ENCODE measurements at regions not wholly inside any gene's neighbourhood (a gene's known extent, or its start where the extent isn't known, plus 50 kb on each side); places are given as distances from the start of the nearest gene placed in this dataset.
A peak's percentile ranks its signal among the peaks of the same experiment; 100 is the strongest.

DNA sequence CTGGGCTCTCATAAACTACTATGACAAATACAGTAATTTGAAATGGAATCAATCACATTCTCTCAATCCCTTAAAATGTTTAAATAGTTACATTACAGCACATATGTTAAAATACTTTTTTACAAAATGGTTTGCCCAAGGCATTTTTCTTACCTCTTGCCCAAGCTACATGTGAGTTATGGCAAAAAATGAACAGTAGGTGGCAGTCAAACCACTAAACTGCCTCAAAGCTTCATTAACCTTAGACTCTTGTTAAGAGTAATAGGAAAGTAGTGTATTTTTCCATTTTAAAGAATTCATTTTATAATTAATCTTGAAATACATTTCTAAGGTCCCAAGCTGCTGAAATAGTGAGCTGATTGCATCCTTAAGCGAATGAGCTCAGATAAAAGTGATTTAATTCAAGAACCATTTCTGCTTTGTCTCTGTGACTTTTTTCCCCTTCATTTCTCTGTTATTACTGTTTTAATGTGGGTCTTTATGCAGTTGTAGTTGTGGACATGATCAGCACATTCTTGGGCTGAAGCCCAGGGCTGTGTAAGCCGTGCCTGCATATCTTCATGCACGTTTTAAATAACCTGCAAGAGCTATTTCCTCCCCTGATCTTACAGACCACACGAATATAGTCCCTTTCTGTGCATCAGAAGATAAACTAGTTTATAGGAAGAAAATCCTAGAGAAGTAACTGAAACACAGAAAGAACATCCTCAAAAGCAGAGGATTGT is 311.8 kb downstream of the LNPK start:
- peak in 1 of 8 donors; percentile 61 for ATAC-seq
- WGBS, 2 donors = 16 to 17% methylated on average over 4 of the region's 4 CpGs
- H3K27ac ChIP-seq = no peak overlapping the region
- TF ChIP-seq, protein P1, sequence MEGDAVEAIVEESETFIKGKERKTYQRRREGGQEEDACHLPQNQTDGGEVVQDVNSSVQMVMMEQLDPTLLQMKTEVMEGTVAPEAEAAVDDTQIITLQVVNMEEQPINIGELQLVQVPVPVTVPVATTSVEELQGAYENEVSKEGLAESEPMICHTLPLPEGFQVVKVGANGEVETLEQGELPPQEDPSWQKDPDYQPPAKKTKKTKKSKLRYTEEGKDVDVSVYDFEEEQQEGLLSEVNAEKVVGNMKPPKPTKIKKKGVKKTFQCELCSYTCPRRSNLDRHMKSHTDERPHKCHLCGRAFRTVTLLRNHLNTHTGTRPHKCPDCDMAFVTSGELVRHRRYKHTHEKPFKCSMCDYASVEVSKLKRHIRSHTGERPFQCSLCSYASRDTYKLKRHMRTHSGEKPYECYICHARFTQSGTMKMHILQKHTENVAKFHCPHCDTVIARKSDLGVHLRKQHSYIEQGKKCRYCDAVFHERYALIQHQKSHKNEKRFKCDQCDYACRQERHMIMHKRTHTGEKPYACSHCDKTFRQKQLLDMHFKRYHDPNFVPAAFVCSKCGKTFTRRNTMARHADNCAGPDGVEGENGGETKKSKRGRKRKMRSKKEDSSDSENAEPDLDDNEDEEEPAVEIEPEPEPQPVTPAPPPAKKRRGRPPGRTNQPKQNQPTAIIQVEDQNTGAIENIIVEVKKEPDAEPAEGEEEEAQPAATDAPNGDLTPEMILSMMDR (IDR thresholded peaks at IDR 0.05) = peak in 8 of 9 donors; percentile 55 to 87 (median 76)
- no peaks in the 10 kb centered on the region for H3K4me1 ChIP-seq
- no peak overlapping the region for H3K4me3 ChIP-seq
- H3K27me3 ChIP-seq = peaks cover 0 to 55% (median 34%) of the 10 kb centered on the region in 7 donors
- no peaks in the 10 kb centered on the region for H3K36me3 ChIP-seq
- intact Hi-C loops (cut with DNase I) = loop anchor here in 2 of 10 donors (2.0 kb wide), 3 partner anchors 389 to 399 kb away; no protein-coding TSS in a partner anchor
- DNase-seq = peak in 1 of 2 donors; percentile 47
- no peaks in the 10 kb centered on the region for H3K9me3 ChIP-seq

DNA sequence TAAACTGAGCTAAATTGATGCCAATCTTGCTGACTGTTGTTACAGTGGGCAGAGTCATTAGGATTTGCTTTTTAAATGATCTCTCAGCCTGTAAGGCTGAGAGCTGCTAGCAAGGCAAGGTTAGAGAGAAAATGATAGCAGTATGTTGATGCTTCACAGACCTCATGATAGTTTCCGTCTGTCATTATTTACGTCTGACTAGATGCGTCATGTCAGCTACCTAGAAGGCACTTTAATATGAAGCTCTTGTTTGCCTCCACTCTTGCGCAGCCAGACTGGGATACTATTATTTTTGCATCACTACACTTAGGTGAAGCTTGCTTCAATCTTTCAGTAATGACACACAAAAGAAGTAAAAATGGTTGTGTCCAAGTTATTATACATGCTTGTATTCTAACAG is 313.8 kb downstream of the LNPK start:
- Histone ChIP-seq H3K4me1 (no peaks in the 10 kb centered on the region), H3K4me3 (no peak overlapping the region), H3K36me3 (no peaks in the 10 kb centered on the region), H3K27ac (no peak overlapping the region), H3K27me3 (peaks cover 0 to 62% (median 36%) of the 10 kb centered on the region in 7 donors), H3K9me3 (no peaks in the 10 kb centered on the region)
- 81 to 82% methylated on average over 4 of the region's 4 CpGs for WGBS, 2 donors
- no peak for ATAC-seq
- intact Hi-C loops (cut with DNase I) = loop anchor here in 9 of 10 donors (2.0 to 10.0 kb wide), 5 partner anchors 323 to 964 kb away; partner anchors contain the start of gene HOXD13 (in 1 of the 9)
- no peak for DNase-seq
- TF ChIP-seq, protein P1 (IDR thresholded peaks at IDR 0.05) = no peak

DNA sequence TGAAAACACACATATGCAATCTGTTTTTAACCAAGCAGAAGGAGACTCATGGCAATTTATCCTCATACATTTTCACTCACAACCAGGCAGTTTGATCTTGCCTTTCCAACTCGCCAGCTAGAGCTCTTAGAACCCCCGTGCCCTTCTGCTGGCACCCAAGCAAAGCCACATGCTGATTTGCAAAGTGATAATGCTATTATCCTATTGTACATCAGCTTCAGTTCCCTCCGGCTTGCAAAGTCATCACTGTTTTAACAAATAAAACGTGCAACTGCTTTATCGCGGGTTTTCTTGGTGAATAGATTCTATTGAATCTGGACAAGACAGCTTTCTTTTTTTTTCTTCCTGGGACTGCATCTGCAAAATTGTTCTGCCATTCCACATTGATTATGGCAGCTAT is 314.6 kb downstream of the LNPK start:
- Histone ChIP-seq H3K9me3 (no peaks in the 10 kb centered on the region), H3K27me3 (peaks cover 0 to 69% (median 42%) of the 10 kb centered on the region in 7 donors), H3K27ac (no peak overlapping the region), H3K4me3 (no peak overlapping the region), H3K4me1 (no peaks in the 10 kb centered on the region), H3K36me3 (no peaks in the 10 kb centered on the region)
- 74 to 80% methylated on average over 6 of the region's 6 CpGs for WGBS, 2 donors
- TF ChIP-seq, protein P1 (IDR thresholded peaks at IDR 0.05) = no peak
- ATAC-seq (no peak), DNase-seq (no peak)
- intact Hi-C loops (cut with DNase I) = loop anchor here in 9 of 10 donors (5.0 to 10.0 kb wide), 4 partner anchors 323 to 965 kb away; partner anchors contain the start of gene HOXD13 (in 1 of the 9)

DNA sequence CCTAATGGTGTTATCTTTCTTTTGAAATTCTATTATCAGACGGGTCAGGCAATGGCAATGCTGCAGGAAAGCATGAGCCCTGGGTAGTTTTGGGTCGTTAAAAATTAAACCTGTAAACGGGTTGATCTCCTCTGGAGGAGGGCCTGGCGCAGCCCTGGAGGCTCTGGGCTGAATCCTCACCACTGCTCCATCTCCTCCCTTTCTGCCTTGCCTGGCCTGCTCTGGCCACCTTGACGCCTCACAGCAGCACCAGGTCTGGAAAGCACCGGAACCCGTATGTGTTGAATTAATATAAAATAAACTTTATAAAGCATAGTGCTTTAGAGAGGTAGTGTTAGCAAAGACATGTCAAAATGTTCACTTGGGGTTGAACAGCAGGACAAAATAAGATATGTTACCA is 316.1 kb downstream of the LNPK start:
- WGBS, 2 donors = 70 to 81% methylated on average over 7 of the region's 7 CpGs
- no peaks in the 10 kb centered on the region for H3K36me3 ChIP-seq
- no peaks in the 10 kb centered on the region for H3K9me3 ChIP-seq
- no peak overlapping the region for H3K27ac ChIP-seq
- no peak for DNase-seq
- no peaks in the 10 kb centered on the region for H3K4me1 ChIP-seq
- ATAC-seq = no peak
- TF ChIP-seq, protein P1 (IDR thresholded peaks at IDR 0.05) = no peak
- peaks cover 0 to 79% (median 55%) of the 10 kb centered on the region in 7 donors for H3K27me3 ChIP-seq
- H3K4me3 ChIP-seq = no peak overlapping the region
- intact Hi-C loops (cut with DNase I) = loop anchor here in 9 of 10 donors (5.0 to 10.0 kb wide), 4 partner anchors 321 to 966 kb away; partner anchors contain the start of gene HOXD13 (in 1 of the 9)
